Large intestine (tissue), 3 donors: ENCODE measurements at regions not wholly inside any gene's neighbourhood (a gene's known extent, or its start where the extent isn't known, plus 50 kb on each side); places are given as distances from the start of the nearest gene placed in this dataset.

Experiments used
- DNase-seq, 2 donors: peaks; one replicate each; pipeline versions ENCODE4 v3.0.0 to v3.0.0-alpha.2; 2013
- H3K27ac ChIP-seq: one replicate; pipeline ENCODE4 v1.5.1; 2013; ENCODE audit warnings: low read length
- H3K27me3 ChIP-seq: 2 replicates; pipeline ENCODE4 v1.6.1; 2013; ENCODE audit warnings: low read length; ENCODE audit not compliant: control insufficient read depth, insufficient read depth
- H3K36me3 ChIP-seq: 2 replicates; pipeline ENCODE4 v1.6.1; 2013; ENCODE audit warnings: low read length; ENCODE audit not compliant: control insufficient read depth, insufficient read depth
- H3K4me1 ChIP-seq: one replicate; pipeline ENCODE4 v1.6.1; 2013; ENCODE audit warnings: low read length; ENCODE audit not compliant: control insufficient read depth, insufficient read depth
- H3K4me3 ChIP-seq: one replicate; pipeline ENCODE4 v1.5.1; 2013; ENCODE audit warnings: low read length
- H3K9me3 ChIP-seq: one replicate; pipeline ENCODE4 v1.6.1; 2013; ENCODE audit warnings: mild to moderate bottlenecking, low read depth, low read length, moderate library complexity; ENCODE audit not compliant: control insufficient read depth
- WGBS: methylation state at CpG from one replicate; pipeline ENCODE4 v1.1.5; 2013; ENCODE audit warnings: low lambda C conversion rate; ENCODE audit not compliant: insufficient coverage; 5-methylcytosine and 5-hydroxymethylcytosine counted together

- DNase-seq = no peak
- Histone ChIP-seq H3K4me3 (no peak overlapping the region), H3K27me3 (no peaks in the 10 kb centered on the region), H3K9me3 (no peaks in the 10 kb centered on the region), H3K27ac (peak overlapping the region; percentile 62), H3K36me3 (peaks cover 3% of the 10 kb centered on the region), H3K4me1 (peaks cover 20% of the 10 kb centered on the region)
- WGBS = no CpG with 5 or more reads among the region's 32 CpGs
These were observed 52.2 kb upstream of the HGFAC start for GRCh38 chr4:3389233-3390215.

GRCh38 chr4:3390288-3390811 lies 51.4 kb upstream of the HGFAC start:
- Histone ChIP-seq H3K27me3 (no peaks in the 10 kb centered on the region), H3K27ac (no peak overlapping the region), H3K36me3 (peaks cover 3% of the 10 kb centered on the region), H3K9me3 (no peaks in the 10 kb centered on the region), H3K4me1 (peaks cover 13% of the 10 kb centered on the region), H3K4me3 (no peak overlapping the region)
- 80% methylated on average over 3 of the region's 24 CpGs for WGBS
- DNase-seq = no peak

GRCh38 chr4:3391422-3391821 lies 50.3 kb upstream of the HGFAC start:
- Histone ChIP-seq H3K9me3 (no peaks in the 10 kb centered on the region), H3K4me3 (no peak overlapping the region)
- no CpG with 5 or more reads among the region's 9 CpGs for WGBS

More at GRCh38 chr4:3391422-3391821, 50.3 kb upstream of the HGFAC start:
- H3K4me1 ChIP-seq = peaks cover 13% of the 10 kb centered on the region
- no peak overlapping the region for H3K27ac ChIP-seq
- H3K36me3 ChIP-seq = peaks cover 3% of the 10 kb centered on the region
- no peaks in the 10 kb centered on the region for H3K27me3 ChIP-seq
- no peak for DNase-seq
